ENCODE measurements at regions not wholly inside any gene's neighbourhood (a gene's known extent, or its start where the extent isn't known, plus 50 kb on each side); places are given as distances from the start of the nearest gene placed in this dataset.

- TF ChIP-seq POLR2A (IDR thresholded peaks at IDR 0.05; ENCODE audit: control extremely low read depth in 1 of 2, low read depth in 2 of 2, low read length in 2 of 2) (no peak), CTCF (IDR thresholded peaks at IDR 0.05; ENCODE audit: control extremely low read depth in 1 of 3, insufficient read depth in 1 of 3, low read depth in 1 of 3, low read length in 3 of 3) (no peak)
Observed at GRCh38 chr4:160969925-160970324, 1193.9 kb downstream of the FSTL5 start.

Measured in H1 (cell line).